Mammary epithelial cell (primary cell): ENCODE measurements at regions not wholly inside any gene's neighbourhood (a gene's known extent, or its start where the extent isn't known, plus 50 kb on each side); places are given as distances from the start of the nearest gene placed in this dataset.

Experiments
- EZH2 ChIP-seq: IDR thresholded peaks from 2 replicates; pipeline ENCODE4 v1.6.1; 2012; ENCODE audit warnings: low read length, inconsistent platforms, borderline replicate concordance
- TF ChIP-seq, protein P1 (sequence below), 2 donors: IDR thresholded peaks in 1 of 2; conservative IDR thresholded peaks in 1 of 2; 2 replicates each; pipeline ENCODE4 v1.5.1; 2011 to 2012; ENCODE audit warnings: inconsistent platforms in 2 of 2, low read length in 2 of 2, mild to moderate bottlenecking in 2 of 2, control low read depth in 1 of 2, low read depth in 1 of 2; ENCODE audit not compliant: insufficient read depth in 1 of 2; ENCODE audit errors: extremely low read depth in 1 of 2

DNA sequence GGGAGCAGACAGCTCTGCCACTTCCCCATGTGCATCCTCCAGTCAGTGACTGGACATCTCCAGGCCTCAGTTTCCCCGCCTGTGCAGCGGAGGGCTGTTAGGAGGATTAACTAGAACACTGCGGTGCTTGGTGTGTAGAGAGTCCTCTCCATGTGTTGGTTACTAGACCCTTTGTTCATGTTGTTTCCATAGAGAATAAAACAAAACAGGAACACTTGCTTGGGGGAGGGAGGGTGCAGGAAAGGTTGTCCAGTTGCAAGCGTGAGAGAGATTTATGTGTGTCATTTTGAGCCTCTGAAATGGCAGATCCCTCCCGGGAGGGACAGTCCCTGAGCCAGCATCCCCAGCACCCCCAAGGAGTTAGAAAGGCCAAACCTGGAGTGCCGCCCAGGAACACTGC, 184.0 kb upstream of the LYSMD4 start:
- TF ChIP-seq, protein P1, sequence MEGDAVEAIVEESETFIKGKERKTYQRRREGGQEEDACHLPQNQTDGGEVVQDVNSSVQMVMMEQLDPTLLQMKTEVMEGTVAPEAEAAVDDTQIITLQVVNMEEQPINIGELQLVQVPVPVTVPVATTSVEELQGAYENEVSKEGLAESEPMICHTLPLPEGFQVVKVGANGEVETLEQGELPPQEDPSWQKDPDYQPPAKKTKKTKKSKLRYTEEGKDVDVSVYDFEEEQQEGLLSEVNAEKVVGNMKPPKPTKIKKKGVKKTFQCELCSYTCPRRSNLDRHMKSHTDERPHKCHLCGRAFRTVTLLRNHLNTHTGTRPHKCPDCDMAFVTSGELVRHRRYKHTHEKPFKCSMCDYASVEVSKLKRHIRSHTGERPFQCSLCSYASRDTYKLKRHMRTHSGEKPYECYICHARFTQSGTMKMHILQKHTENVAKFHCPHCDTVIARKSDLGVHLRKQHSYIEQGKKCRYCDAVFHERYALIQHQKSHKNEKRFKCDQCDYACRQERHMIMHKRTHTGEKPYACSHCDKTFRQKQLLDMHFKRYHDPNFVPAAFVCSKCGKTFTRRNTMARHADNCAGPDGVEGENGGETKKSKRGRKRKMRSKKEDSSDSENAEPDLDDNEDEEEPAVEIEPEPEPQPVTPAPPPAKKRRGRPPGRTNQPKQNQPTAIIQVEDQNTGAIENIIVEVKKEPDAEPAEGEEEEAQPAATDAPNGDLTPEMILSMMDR (conservative IDR thresholded peaks at IDR 0.05 in 1 of 2, IDR thresholded peaks at IDR 0.05 in 1 of 2; ENCODE audit: extremely low read depth in 1 of 2, insufficient read depth in 1 of 2, low read depth in 1 of 2, low read length in 2 of 2), result no peak
- TF ChIP-seq EZH2, result no peak
